Upper lobe of right lung (tissue), 1 donor: ENCODE measurements at regions not wholly inside any gene's neighbourhood (a gene's known extent, or its start where the extent isn't known, plus 50 kb on each side); places are given as distances from the start of the nearest gene placed in this dataset.

Experiments
- ATAC-seq: fragments of 200-7000 bp; cut with Tn5 transposase; one replicate; pipeline ENCODE4 v1.9.1; 2020; ENCODE audit warnings: mild to moderate bottlenecking, moderate library complexity
- DNase-seq: peaks from one replicate; pipeline ENCODE4 v3.0.0-alpha.2; 2020
- H3K27ac ChIP-seq: fragments of 200-600 bp; one replicate; pipeline ENCODE4 v1.8.0; 2022
- H3K27me3 ChIP-seq: fragments of 200-600 bp; one replicate; pipeline ENCODE4 v1.8.0; 2022; ENCODE audit warnings: mild to moderate bottlenecking
- H3K36me3 ChIP-seq: fragments of 200-600 bp; one replicate; pipeline ENCODE4 v1.8.0; 2022
- H3K4me1 ChIP-seq: fragments of 200-600 bp; one replicate; pipeline ENCODE4 v1.8.0; 2022
- H3K4me3 ChIP-seq: fragments of 200-600 bp; one replicate; pipeline ENCODE4 v1.8.0; 2022; ENCODE audit warnings: mild to moderate bottlenecking
- H3K9me3 ChIP-seq: fragments of 200-600 bp; one replicate; pipeline ENCODE4 v1.8.0; 2022
- CTCF ChIP-seq: fragments of 200-600 bp; IDR thresholded peaks from one replicate; pipeline ENCODE4 v1.8.0; 2022; ENCODE audit warnings: antibody characterized with exemption
- intact Hi-C: fragments of 100-400 bp; cut with DNase I; formaldehyde crosslinking; loops from one replicate; pipeline ENCODE4 v1.11.0; 2022
- donor health status: DM: no; HTN: yes; CAD: no; lungs with severe emphysema.

GRCh38 chr3:174346141-174346540 lies 513.0 kb upstream of the NAALADL2 start:
- TF ChIP-seq CTCF: no peak
- DNase-seq: no peak

GRCh38 chr3:174346571-174346970 lies 512.6 kb upstream of the NAALADL2 start:
- no peaks in the 10 kb centered on the region for H3K36me3 ChIP-seq
- ATAC-seq (no peak), DNase-seq (no peak)
- intact Hi-C loops: no loop called here
- H3K9me3 ChIP-seq: no peaks in the 10 kb centered on the region
- H3K27me3 ChIP-seq: no peaks in the 10 kb centered on the region
- H3K4me3 ChIP-seq: no peak overlapping the region
- H3K27ac ChIP-seq: no peak overlapping the region
- no peak for TF ChIP-seq CTCF
- no peaks in the 10 kb centered on the region for H3K4me1 ChIP-seq

More at GRCh38 chr3:174346141-174346540, 513.0 kb upstream of the NAALADL2 start:
- Histone ChIP-seq H3K9me3 (no peaks in the 10 kb centered on the region), H3K27me3 (no peaks in the 10 kb centered on the region), H3K36me3 (no peaks in the 10 kb centered on the region), H3K4me3 (no peak overlapping the region), H3K27ac (no peak overlapping the region), H3K4me1 (no peaks in the 10 kb centered on the region)
- ATAC-seq: no peak
- intact Hi-C loops: no loop called here

- H3K4me1 ChIP-seq: no peaks in the 10 kb centered on the region
- no peaks in the 10 kb centered on the region for H3K36me3 ChIP-seq
- no peaks in the 10 kb centered on the region for H3K27me3 ChIP-seq
- DNase-seq (no peak), ATAC-seq (no peak)
- no peak overlapping the region for H3K27ac ChIP-seq
- no peak overlapping the region for H3K4me3 ChIP-seq
- intact Hi-C loops: no loop called here
- no peaks in the 10 kb centered on the region for H3K9me3 ChIP-seq
- TF ChIP-seq CTCF: no peak
Observed at GRCh38 chr3:174347474-174348138, 511.5 kb upstream of the NAALADL2 start.

- no peaks in the 10 kb centered on the region for H3K9me3 ChIP-seq
- intact Hi-C loops: no loop called here
Observed at GRCh38 chr3:174352227-174352626, 506.9 kb upstream of the NAALADL2 start.

GRCh38 chr3:174355505-174355904 lies 503.6 kb upstream of the NAALADL2 start:
- DNase-seq (no peak), ATAC-seq (peak; percentile 58)
- H3K27me3 ChIP-seq: no peaks in the 10 kb centered on the region
- TF ChIP-seq CTCF: peak; percentile 17
- H3K9me3 ChIP-seq: no peaks in the 10 kb centered on the region
- H3K36me3 ChIP-seq: no peaks in the 10 kb centered on the region
- H3K4me3 ChIP-seq: no peak overlapping the region
- H3K4me1 ChIP-seq: no peaks in the 10 kb centered on the region
- no peak overlapping the region for H3K27ac ChIP-seq
- intact Hi-C loops: no loop called here

More at GRCh38 chr3:174352227-174352626, 506.9 kb upstream of the NAALADL2 start:
- Histone ChIP-seq H3K4me1 (no peaks in the 10 kb centered on the region), H3K27ac (no peak overlapping the region), H3K4me3 (no peak overlapping the region), H3K36me3 (no peaks in the 10 kb centered on the region), H3K27me3 (no peaks in the 10 kb centered on the region)
- TF ChIP-seq CTCF: no peak
- DNase-seq (no peak), ATAC-seq (no peak)

- intact Hi-C loops: no loop called here
- TF ChIP-seq CTCF: no peak
Observed at GRCh38 chr3:174356596-174356995, 502.5 kb upstream of the NAALADL2 start.

More at GRCh38 chr3:174356596-174356995, 502.5 kb upstream of the NAALADL2 start:
- Histone ChIP-seq H3K9me3 (no peaks in the 10 kb centered on the region), H3K4me3 (no peak overlapping the region), H3K27ac (no peak overlapping the region), H3K36me3 (no peaks in the 10 kb centered on the region), H3K4me1 (no peaks in the 10 kb centered on the region), H3K27me3 (no peaks in the 10 kb centered on the region)
- no peak for ATAC-seq
- no peak for DNase-seq
